ENCODE measurements at regions not wholly inside any gene's neighbourhood (a gene's known extent, or its start where the extent isn't known, plus 50 kb on each side); places are given as distances from the start of the nearest gene placed in this dataset.

GRCh38 chr13:31922724-31923123, 108.8 kb upstream of the FRY start:
- ChIA-PET POLR2A (no interaction called here), CTCF (interaction anchor here (1.6 to 1.8 kb wide), 2 partner anchors 12 to 659 kb away, joined by 4 to 9 read pairs; no protein-coding TSS in a partner anchor)
- no peak for DNase-seq (ENCODE audit: low read depth, low spot score)
- TF ChIP-seq CTCF (IDR thresholded peaks at IDR 0.05; ENCODE audit: insufficient read depth, low read length, missing control alignments) = no peak
- no peak overlapping the region for H3K4me3 ChIP-seq (ENCODE audit: low read depth, low read length)

GRCh38 chr13:31923134-31923763, 108.3 kb upstream of the FRY start:
- TF ChIP-seq CTCF (IDR thresholded peaks at IDR 0.05; ENCODE audit: insufficient read depth, low read length, missing control alignments) = no peak
- ChIA-PET POLR2A (no interaction called here), CTCF (interaction anchor here (0.6 to 1.8 kb wide), 3 partner anchors 13 to 18 kb away, joined by 3 to 9 read pairs (median 3); no protein-coding TSS in a partner anchor)
- no peak overlapping the region for H3K4me3 ChIP-seq (ENCODE audit: low read depth, low read length)
- DNase-seq (ENCODE audit: low read depth, low spot score) = no peak

GRCh38 chr13:31925079-31925478, 106.5 kb upstream of the FRY start:
- CTCF ChIA-PET = interaction anchor here (0.7 kb wide), 1 partner anchor 16 kb away, joined by 3 read pairs; no protein-coding TSS in a partner anchor

GRCh38 chr13:31927219-31927653, 104.3 kb upstream of the FRY start:
- DNase-seq (ENCODE audit: low read depth, low spot score) = no peak
- CTCF ChIA-PET = interaction anchor here (1.2 to 5.3 kb wide), 2 partner anchors 17 to 28 kb away, joined by 3 to 28 read pairs; no protein-coding TSS in a partner anchor
- no peak overlapping the region for H3K4me3 ChIP-seq (ENCODE audit: low read depth, low read length)
- POLR2A ChIA-PET = no interaction called here
- no peak for TF ChIP-seq CTCF (IDR thresholded peaks at IDR 0.05; ENCODE audit: insufficient read depth, low read length, missing control alignments)

More at GRCh38 chr13:31925079-31925478, 106.5 kb upstream of the FRY start:
- TF ChIP-seq CTCF (IDR thresholded peaks at IDR 0.05; ENCODE audit: insufficient read depth, low read length, missing control alignments) = no peak
- POLR2A ChIA-PET = no interaction called here
- DNase-seq (ENCODE audit: low read depth, low spot score) = no peak
- no peak overlapping the region for H3K4me3 ChIP-seq (ENCODE audit: low read depth, low read length)

GRCh38 chr13:31929031-31929770, 102.4 kb upstream of the FRY start:
- no peak for DNase-seq (ENCODE audit: low read depth, low spot score)
- POLR2A ChIA-PET = no interaction called here
- TF ChIP-seq CTCF (IDR thresholded peaks at IDR 0.05; ENCODE audit: insufficient read depth, low read length, missing control alignments) = no peak
- no peak overlapping the region for H3K4me3 ChIP-seq (ENCODE audit: low read depth, low read length)
- CTCF ChIA-PET = interaction anchor here (5.3 kb wide), 1 partner anchor 19 kb away, joined by 28 read pairs; no protein-coding TSS in a partner anchor

GRCh38 chr13:31930490-31930889, 101.1 kb upstream of the FRY start:
- POLR2A ChIA-PET = no interaction called here
- no peak for DNase-seq (ENCODE audit: low read depth, low spot score)
- H3K4me3 ChIP-seq (ENCODE audit: low read depth, low read length) = no peak overlapping the region
- no peak for TF ChIP-seq CTCF (IDR thresholded peaks at IDR 0.05; ENCODE audit: insufficient read depth, low read length, missing control alignments)
- CTCF ChIA-PET = interaction anchor here (5.3 kb wide), 1 partner anchor 21 kb away, joined by 28 read pairs; no protein-coding TSS in a partner anchor

Measured in AG04449 (cell line).